AG10803 (cell line): ENCODE measurements at regions not wholly inside any gene's neighbourhood (a gene's known extent, or its start where the extent isn't known, plus 50 kb on each side); places are given as distances from the start of the nearest gene placed in this dataset.

Experiments
- DNase-seq: peaks from one replicate; pipeline ENCODE4 v3.0.0; 2010; ENCODE audit warnings: low read depth
- H3K4me3 ChIP-seq: 2 replicates; pipeline ENCODE4 v1.5.1; 2011; ENCODE audit warnings: mild to moderate bottlenecking, low read length, control low read depth
- CTCF ChIP-seq: conservative IDR thresholded peaks from 2 replicates; pipeline ENCODE4 v1.5.1; 2011; ENCODE audit warnings: mild to moderate bottlenecking, low read length, control low read depth, inconsistent platforms

- DNase-seq, result no peak
- TF ChIP-seq CTCF, result no peak
- H3K4me3 ChIP-seq, result no peak overlapping the region
These were observed 57.0 kb downstream of the PCDH20 start for GRCh38 chr13:61358599-61358998.

GRCh38 chr13:61350341-61350740 is 65.3 kb downstream of the PCDH20 start:
- no peak overlapping the region for H3K4me3 ChIP-seq
- no peak for DNase-seq
- no peak for TF ChIP-seq CTCF

- no peak for DNase-seq
- H3K4me3 ChIP-seq, result no peak overlapping the region
- TF ChIP-seq CTCF, result no peak
These were observed 76.5 kb downstream of the PCDH20 start for GRCh38 chr13:61339054-61339621.

- no peak overlapping the region for H3K4me3 ChIP-seq
- DNase-seq, result no peak
- TF ChIP-seq CTCF, result no peak
These were observed 99.0 kb downstream of the PCDH20 start for GRCh38 chr13:61316647-61317046.

GRCh38 chr13:61294467-61295191 is 121.0 kb downstream of the PCDH20 start:
- no peak for DNase-seq
- no peak overlapping the region for H3K4me3 ChIP-seq
- TF ChIP-seq CTCF, result no peak

GRCh38 chr13:61286148-61286745 is 129.4 kb downstream of the PCDH20 start:
- DNase-seq, result no peak
- TF ChIP-seq CTCF, result no peak
- no peak overlapping the region for H3K4me3 ChIP-seq
